HCT116 (cell line): ENCODE measurements at regions not wholly inside any gene's neighbourhood (a gene's known extent, or its start where the extent isn't known, plus 50 kb on each side); places are given as distances from the start of the nearest gene placed in this dataset.

Source experiments
- ATAC-seq: fragments of 200-7000 bp; cut with Tn5 transposase; 2 replicates; pipeline ENCODE4 v1.9.1; 2020; ENCODE audit warnings: mild to moderate bottlenecking, moderate library complexity
- BruUV-seq: library from RNA; stranded (reverse); fragments of 400-500 nt; replicated peaks from 2 replicates; lab custom pipeline; 2021; lab: Mats Ljungman, UMichigan
- CTCF ChIA-PET: fragments of 300-600 bp; sonication (Branson Sonifier 250); formaldehyde crosslinking; loops from one replicate; lab custom pipeline; 2021; ENCODE audit warnings: antibody characterized with exemption; lab: Charles Lee
- POLR2A ChIA-PET: fragments of 300-600, 350-600 bp; sonication (Branson Sonifier 250); formaldehyde crosslinking; loops from one replicate; lab custom pipeline; 2021; ENCODE audit warnings: antibody characterized with exemption; lab: Charles Lee
- RAD21 ChIA-PET, 2 experiments: fragments of 300-600 bp; sonication (Branson Sonifier 250); formaldehyde crosslinking; loops; one replicate each; lab custom pipeline; 2023; ENCODE audit warnings: low total read pairs in 2 of 2; ENCODE audit not compliant: uncharacterized antibody in 2 of 2, unreplicated experiment in 2 of 2, low non-redundant PET in 1 of 2; lab: Charles Lee
- DNase-seq: peaks from one replicate; pipeline ENCODE4 v3.0.0-alpha.2; 2010; ENCODE audit warnings: low read depth, low spot score
- H2AFZ ChIP-seq: fragments of 200-600 bp; shearing (Covaris generic), sonication (generic); 2 replicates; pipeline ENCODE4 v1.6.1; 2017; ENCODE audit warnings: low read depth, mixed run types, mixed read lengths, antibody characterized with exemption, low read length; ENCODE audit not compliant: poor library complexity, severe bottlenecking
- H3K27ac ChIP-seq: 2 replicates; pipeline ENCODE4 v1.5.1; 2012; ENCODE audit warnings: low read depth, low read length
- H3K27me3 ChIP-seq: fragments of 200-600 bp; sonication (generic); 2 replicates; pipeline ENCODE4 v1.6.1; 2016; ENCODE audit warnings: mixed run types, low read length, mixed read lengths; ENCODE audit not compliant: insufficient read depth
- H3K36me3 ChIP-seq, 2 experiments: fragments of 200-500 bp in 1 of 2; fragments of 200-600 bp in 1 of 2; sonication (Bioruptor generic) in 1 of 2; sonication (generic) in 1 of 2; 2 replicates each; pipeline versions ENCODE4 v1.5.1 to v1.6.1; 2014 to 2016; ENCODE audit warnings: low read length in 2 of 2, inconsistent platforms in 1 of 2, mixed read lengths in 1 of 2, mixed run types in 1 of 2; ENCODE audit not compliant: insufficient read depth in 2 of 2, control insufficient read depth in 1 of 2
- H3K4me1 ChIP-seq, 2 experiments: fragments of 200-600 bp in 1 of 2; sonication (generic) in 1 of 2; 2 replicates each; pipeline versions ENCODE4 v1.5.1 to v1.6.1; 2012 to 2017; ENCODE audit warnings: low read length in 2 of 2, inconsistent platforms in 1 of 2, mild to moderate bottlenecking in 1 of 2, mixed read lengths in 1 of 2, mixed run types in 1 of 2, moderate library complexity in 1 of 2; ENCODE audit not compliant: insufficient read depth in 2 of 2, control insufficient read depth in 1 of 2
- H3K4me2 ChIP-seq: fragments of 200-600 bp; sonication (generic); 2 replicates; pipeline ENCODE4 v1.6.1; 2017; ENCODE audit warnings: mixed run types, low read length, mixed read lengths
- H3K4me3 ChIP-seq, 2 experiments: fragments of 200-600 bp in 1 of 2; sonication (generic) in 1 of 2; replicated peaks in 1 of 2; 2 replicates each; pipeline ENCODE4 v1.5.1; 2011 to 2016; ENCODE audit warnings: low read length in 2 of 2, control low read depth in 1 of 2, low read depth in 1 of 2, mild to moderate bottlenecking in 1 of 2, mixed read lengths in 1 of 2, mixed run types in 1 of 2
- H3K79me2 ChIP-seq: fragments of 200-600 bp; sonication (generic); 2 replicates; pipeline ENCODE4 v1.6.1; 2017; ENCODE audit warnings: mild to moderate bottlenecking, mixed run types, low read length, moderate library complexity, mixed read lengths; ENCODE audit not compliant: insufficient read depth
- H3K9ac ChIP-seq: fragments of 200-600 bp; sonication (generic); 2 replicates; pipeline ENCODE4 v1.6.1; 2016; ENCODE audit warnings: low read length, mixed read lengths
- H3K9me2 ChIP-seq: fragments of 200-600 bp; sonication (generic), shearing (Covaris generic); 2 replicates; pipeline ENCODE4 v1.6.1; 2017; ENCODE audit warnings: mixed run types, mild to moderate bottlenecking, moderate library complexity; ENCODE audit not compliant: insufficient read depth
- H3K9me3 ChIP-seq, 2 experiments: fragments of 200-500 bp in 1 of 2; fragments of 200-600 bp in 1 of 2; sonication (Bioruptor generic) in 1 of 2; sonication (generic) in 1 of 2; 2 replicates each; pipeline ENCODE4 v1.6.1; 2014 to 2017; ENCODE audit warnings: low read length in 2 of 2, mixed read lengths in 2 of 2, inconsistent platforms in 1 of 2, low read depth in 1 of 2, mild to moderate bottlenecking in 1 of 2, mixed run types in 1 of 2, moderate library complexity in 1 of 2; ENCODE audit not compliant: control insufficient read depth in 1 of 2, insufficient read depth in 1 of 2
- H4K20me1 ChIP-seq: fragments of 200-600 bp; sonication (generic), shearing (Covaris generic); 2 replicates; pipeline ENCODE4 v1.6.1; 2017; ENCODE audit warnings: mixed run types, mild to moderate bottlenecking, moderate library complexity; ENCODE audit not compliant: insufficient read depth
- CBX3 ChIP-seq: IDR thresholded peaks from 2 replicates; pipeline ENCODE4 v1.6.1; 2012; ENCODE audit warnings: low read depth
- CEBPB ChIP-seq: IDR thresholded peaks from 2 replicates; pipeline ENCODE4 v1.6.1; 2012; ENCODE audit warnings: low read depth
- EGR1 ChIP-seq: IDR thresholded peaks from 2 replicates; pipeline ENCODE4 v1.6.1; 2012; ENCODE audit warnings: low read depth
- ELF1 ChIP-seq: IDR thresholded peaks from 2 replicates; pipeline ENCODE4 v1.6.1; 2012; ENCODE audit warnings: low read depth, borderline replicate concordance
- EZH2phosphoT487 ChIP-seq: fragments of 200-600 bp; IDR thresholded peaks from 2 replicates; pipeline ENCODE4 v1.6.1; 2018; ENCODE audit warnings: antibody characterized with exemption, borderline replicate concordance
- FOSL1 ChIP-seq: IDR thresholded peaks from 2 replicates; pipeline ENCODE4 v1.6.1; 2012; ENCODE audit warnings: low read depth
- JUND ChIP-seq: IDR thresholded peaks from 2 replicates; pipeline ENCODE4 v1.6.1; 2012
- POLR2AphosphoS5 ChIP-seq: IDR thresholded peaks from 2 replicates; pipeline ENCODE4 v1.6.1; 2011; ENCODE audit warnings: mild to moderate bottlenecking, low read depth, low read length, moderate library complexity
- RAD21 ChIP-seq: IDR thresholded peaks from 2 replicates; pipeline ENCODE4 v1.6.1; 2012; ENCODE audit warnings: low read depth, mild to moderate bottlenecking
- REST ChIP-seq: IDR thresholded peaks from 2 replicates; pipeline ENCODE4 v1.6.1; 2012; ENCODE audit warnings: low read depth
- SIN3A ChIP-seq: IDR thresholded peaks from 2 replicates; pipeline ENCODE4 v1.6.1; 2012; ENCODE audit warnings: low read depth
- SP1 ChIP-seq: IDR thresholded peaks from 2 replicates; pipeline ENCODE4 v1.6.1; 2012; ENCODE audit warnings: low read depth
- SRF ChIP-seq: IDR thresholded peaks from 2 replicates; pipeline ENCODE4 v1.6.1; 2012; ENCODE audit warnings: low read depth
- TCF7L2 ChIP-seq: IDR thresholded peaks from 2 replicates; pipeline ENCODE4 v1.7.0; 2011; ENCODE audit warnings: borderline replicate concordance, inconsistent platforms; ENCODE audit not compliant: insufficient read depth, insufficient read length; ENCODE audit errors: extremely low read depth
- ZFX ChIP-seq: fragments of 450-650 bp; IDR thresholded peaks from 2 replicates; pipeline ENCODE4 v1.6.1; 2017
- ZNF274 ChIP-seq: fragments of 200-500 bp; sonication (Bioruptor generic); IDR thresholded peaks from 2 replicates; pipeline ENCODE4 v1.6.1; 2014; ENCODE audit warnings: mild to moderate bottlenecking, low read depth, low read length, inconsistent platforms
- intact Hi-C: fragments of 100-400 bp; cut with micrococcal nuclease; formaldehyde crosslinking; loops from 2 replicates; pipeline ENCODE4 v1.10.0; 2022
- TF ChIP-seq, protein P1 (sequence below): IDR thresholded peaks from 2 replicates; pipeline ENCODE4 v1.6.1; 2012
- TF ChIP-seq, protein P2 (sequence below), 3 experiments: fragments of 200-600 bp in 1 of 3; sonication (generic) in 1 of 3; IDR thresholded peaks in 2 of 3; conservative IDR thresholded peaks in 1 of 3; 2 replicates each; pipeline ENCODE4 v1.5.1; 2012 to 2017; ENCODE audit warnings: low read depth in 2 of 3, low read length in 2 of 3, antibody characterized with exemption in 1 of 3, borderline replicate concordance in 1 of 3, control low read depth in 1 of 3, mild to moderate bottlenecking in 1 of 3, mixed read lengths in 1 of 3, mixed run types in 1 of 3, moderate library complexity in 1 of 3; ENCODE audit not compliant: insufficient read depth in 1 of 3

DNA sequence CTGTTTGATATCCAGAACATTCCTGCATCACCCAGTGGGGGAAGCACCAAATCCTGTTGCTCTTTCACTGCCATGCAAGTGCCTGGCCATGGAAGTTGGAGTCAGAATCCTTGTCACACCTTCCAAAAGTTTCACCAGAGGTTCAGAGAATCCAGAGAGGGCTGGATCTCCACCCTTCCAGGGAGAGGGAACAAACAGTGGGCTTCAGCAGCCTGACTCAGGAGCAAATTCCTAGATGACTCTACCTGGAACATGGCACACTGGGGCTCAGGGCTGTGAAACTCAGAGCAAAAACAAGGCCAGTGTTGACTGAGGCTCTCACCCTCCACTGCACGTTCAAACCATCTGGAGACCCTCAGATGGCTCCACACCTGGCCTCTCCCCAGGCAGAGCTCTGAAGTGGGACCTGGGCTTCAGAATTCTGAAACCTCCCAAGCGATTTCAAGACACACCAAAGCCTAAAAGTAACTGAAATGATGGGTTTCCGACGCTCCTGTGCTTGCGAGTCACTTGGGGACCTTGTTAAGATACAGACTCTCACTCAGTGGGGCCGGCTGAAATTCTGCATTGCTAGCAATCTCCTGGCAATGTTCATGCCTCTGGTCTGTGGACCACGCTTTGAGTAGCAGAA is 205.9 kb downstream of the AUH start:
- Histone ChIP-seq H3K9me3 (no peaks in the 10 kb centered on the region; a peak in 1 of 4 replicates), H3K79me2 (no peaks in the 10 kb centered on the region), H3K9ac (no peak overlapping the region), H4K20me1 (no peaks in the 10 kb centered on the region), H3K4me2 (no peak overlapping the region), H3K4me1 (no peaks in the 10 kb centered on the region), H3K27me3 (no peaks in the 10 kb centered on the region), H3K27ac (no peak overlapping the region), H3K9me2 (no peaks in the 10 kb centered on the region), H3K36me3 (no peaks in the 10 kb centered on the region), H3K4me3 (no peak overlapping the region), H2AFZ (no peak overlapping the region)
- POLR2A ChIA-PET, result no interaction called here
- no TSS peak for BruUV-seq
- CTCF ChIA-PET, result no interaction called here
- RAD21 ChIA-PET, result no interaction called here
- TF ChIP-seq RAD21, result no peak
- no peak for TF ChIP-seq ZNF274
- no peak for TF ChIP-seq EZH2phosphoT487
- TF ChIP-seq SRF, result no peak
- no peak for TF ChIP-seq SIN3A
- no peak for TF ChIP-seq EGR1
- no peak for TF ChIP-seq CEBPB
- TF ChIP-seq, protein P1, sequence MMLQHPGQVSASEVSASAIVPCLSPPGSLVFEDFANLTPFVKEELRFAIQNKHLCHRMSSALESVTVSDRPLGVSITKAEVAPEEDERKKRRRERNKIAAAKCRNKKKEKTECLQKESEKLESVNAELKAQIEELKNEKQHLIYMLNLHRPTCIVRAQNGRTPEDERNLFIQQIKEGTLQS, result no peak
- TF ChIP-seq CBX3, result no peak
- TF ChIP-seq, protein P2, sequence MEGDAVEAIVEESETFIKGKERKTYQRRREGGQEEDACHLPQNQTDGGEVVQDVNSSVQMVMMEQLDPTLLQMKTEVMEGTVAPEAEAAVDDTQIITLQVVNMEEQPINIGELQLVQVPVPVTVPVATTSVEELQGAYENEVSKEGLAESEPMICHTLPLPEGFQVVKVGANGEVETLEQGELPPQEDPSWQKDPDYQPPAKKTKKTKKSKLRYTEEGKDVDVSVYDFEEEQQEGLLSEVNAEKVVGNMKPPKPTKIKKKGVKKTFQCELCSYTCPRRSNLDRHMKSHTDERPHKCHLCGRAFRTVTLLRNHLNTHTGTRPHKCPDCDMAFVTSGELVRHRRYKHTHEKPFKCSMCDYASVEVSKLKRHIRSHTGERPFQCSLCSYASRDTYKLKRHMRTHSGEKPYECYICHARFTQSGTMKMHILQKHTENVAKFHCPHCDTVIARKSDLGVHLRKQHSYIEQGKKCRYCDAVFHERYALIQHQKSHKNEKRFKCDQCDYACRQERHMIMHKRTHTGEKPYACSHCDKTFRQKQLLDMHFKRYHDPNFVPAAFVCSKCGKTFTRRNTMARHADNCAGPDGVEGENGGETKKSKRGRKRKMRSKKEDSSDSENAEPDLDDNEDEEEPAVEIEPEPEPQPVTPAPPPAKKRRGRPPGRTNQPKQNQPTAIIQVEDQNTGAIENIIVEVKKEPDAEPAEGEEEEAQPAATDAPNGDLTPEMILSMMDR (IDR thresholded peaks at IDR 0.05 in 2 of 3, conservative IDR thresholded peaks at IDR 0.05 in 1 of 3; ENCODE audit: borderline replicate concordance in 1 of 3, insufficient read depth in 1 of 3, low read depth in 2 of 3, low read length in 2 of 3), result no peak
- no peak for TF ChIP-seq ZFX
- TF ChIP-seq REST, result no peak
- no peak for TF ChIP-seq POLR2AphosphoS5
- TF ChIP-seq JUND, result no peak
- TF ChIP-seq ELF1, result no peak
- no peak for TF ChIP-seq FOSL1
- TF ChIP-seq TCF7L2, result no peak
- TF ChIP-seq SP1, result no peak
- intact Hi-C loops, result no loop called here
- ATAC-seq, result no peak
- DNase-seq, result no peak
